Caco-2 (cell line): ENCODE measurements at regions not wholly inside any gene's neighbourhood (a gene's known extent, or its start where the extent isn't known, plus 50 kb on each side); places are given as distances from the start of the nearest gene placed in this dataset.

Source experiments
- BruUV-seq: library from RNA; stranded (reverse); fragments of 400-500 nt; replicated peaks from 2 replicates; lab custom pipeline; 2021; lab: Mats Ljungman, UMichigan
- CTCF ChIA-PET: fragments of 300-600 bp; sonication (Branson Sonifier 250); formaldehyde crosslinking; loops from one replicate; lab custom pipeline; 2022; ENCODE audit warnings: antibody characterized with exemption; lab: Charles Lee
- POLR2A ChIA-PET: fragments of 300-600 bp; sonication (Branson Sonifier 250); formaldehyde crosslinking; loops from one replicate; lab custom pipeline; 2022; ENCODE audit warnings: antibody characterized with exemption; lab: Charles Lee
- DNase-seq, 2 experiments: peaks; one replicate each; pipeline versions ENCODE4 v3.0.0 to v3.0.0-alpha.2; 2020 to 2022
- H3K27me3 ChIP-seq: replicated peaks from 2 replicates; pipeline ENCODE4 v1.6.0; 2011; ENCODE audit warnings: low read length; ENCODE audit not compliant: control insufficient read depth, insufficient read depth
- H3K36me3 ChIP-seq: 2 replicates; pipeline ENCODE4 v1.5.1; 2011; ENCODE audit warnings: low read length; ENCODE audit not compliant: control insufficient read depth, insufficient read depth
- H3K4me1 ChIP-seq: fragments of 250-450 bp; sonication (Bioruptor Pico); 2 replicates; pipeline ENCODE4 v1.5.1; 2020; ENCODE audit warnings: mild to moderate bottlenecking
- H3K4me3 ChIP-seq: 2 replicates; pipeline ENCODE4 v1.5.1; 2011; ENCODE audit warnings: low read depth, mild to moderate bottlenecking, control low read depth, low read length
- H3K9me3 ChIP-seq: fragments of 250-450 bp; sonication (Bioruptor Pico); 2 replicates; pipeline ENCODE4 v1.5.1; 2020; ENCODE audit warnings: mild to moderate bottlenecking, moderate library complexity
- H3K27ac Mint-ChIP-seq: one replicate; pipeline ENCODE4 v1.8.0; 2022; ENCODE audit warnings: mixed read lengths; ENCODE audit not compliant: unreplicated experiment
- H3K27me3 Mint-ChIP-seq: one replicate; pipeline ENCODE4 v1.8.0; 2022; ENCODE audit warnings: mixed read lengths; ENCODE audit not compliant: insufficient read depth, unreplicated experiment
- H3K36me3 Mint-ChIP-seq: one replicate; pipeline ENCODE4 v1.8.0; 2022; ENCODE audit warnings: mild to moderate bottlenecking, mixed read lengths; ENCODE audit not compliant: insufficient read depth, unreplicated experiment
- H3K4me1 Mint-ChIP-seq: one replicate; pipeline ENCODE4 v1.8.0; 2022; ENCODE audit warnings: low read depth, mixed read lengths; ENCODE audit not compliant: unreplicated experiment
- H3K4me3 Mint-ChIP-seq: one replicate; pipeline ENCODE4 v1.8.0; 2022; ENCODE audit warnings: mild to moderate bottlenecking, moderate library complexity, mixed read lengths; ENCODE audit not compliant: unreplicated experiment
- H3K9me3 Mint-ChIP-seq: one replicate; pipeline ENCODE4 v1.8.0; 2022; ENCODE audit warnings: mixed read lengths; ENCODE audit not compliant: unreplicated experiment
- CTCF ChIP-seq, 2 experiments: fragments of 200-600 bp in 1 of 2; IDR thresholded peaks; 1 replicate in 1 of 2; 2 replicates in 1 of 2; pipeline versions ENCODE4 v1.5.1 to v1.8.0; 2011 to 2022; ENCODE audit warnings: antibody characterized with exemption in 1 of 2, control low read depth in 1 of 2, inconsistent platforms in 1 of 2, low read depth in 1 of 2, low read length in 1 of 2, mild to moderate bottlenecking in 1 of 2, moderate library complexity in 1 of 2; ENCODE audit not compliant: insufficient read depth in 1 of 2, severe bottlenecking in 1 of 2, unreplicated experiment in 1 of 2
- intact Hi-C: fragments of 100-400 bp; cut with micrococcal nuclease; formaldehyde crosslinking; loops from one replicate; pipeline ENCODE4 v1.10.0; 2022; ENCODE audit not compliant: unreplicated experiment

GRCh38 chr2:239831861-239832489 lies 193.2 kb downstream of the NDUFA10 start:
- no peak for TF ChIP-seq CTCF (IDR thresholded peaks at IDR 0.05; ENCODE audit: insufficient read depth in 1 of 2, low read depth in 1 of 2, low read length in 1 of 2, severe bottlenecking in 1 of 2, unreplicated experiment in 1 of 2)
- CTCF ChIA-PET, result no interaction called here
- H3K4me1 Mint-ChIP-seq, result no peaks in the 10 kb centered on the region
- no peak for DNase-seq
- intact Hi-C loops, result no loop called here
- no TSS peak for BruUV-seq
- H3K4me3 ChIP-seq, result no peak overlapping the region
- H3K36me3 ChIP-seq, result no peaks in the 10 kb centered on the region
- POLR2A ChIA-PET, result no interaction called here
- no peaks in the 10 kb centered on the region for H3K27me3 ChIP-seq
- no peaks in the 10 kb centered on the region for H3K9me3 ChIP-seq
- no peaks in the 10 kb centered on the region for H3K27me3 Mint-ChIP-seq
- no peak overlapping the region for H3K4me3 Mint-ChIP-seq
- no peaks in the 10 kb centered on the region for H3K4me1 ChIP-seq
- no peaks in the 10 kb centered on the region for H3K36me3 Mint-ChIP-seq
- H3K27ac Mint-ChIP-seq, result no peak overlapping the region
- peaks cover 16% of the 10 kb centered on the region for H3K9me3 Mint-ChIP-seq

- Mint-ChIP-seq H3K36me3 (no peaks in the 10 kb centered on the region), H3K4me1 (no peaks in the 10 kb centered on the region), H3K4me3 (no peak overlapping the region), H3K27me3 (no peaks in the 10 kb centered on the region), H3K27ac (no peak overlapping the region), H3K9me3 (peaks cover 16% of the 10 kb centered on the region)
- ChIA-PET CTCF (no interaction called here), POLR2A (no interaction called here)
- BruUV-seq, result no TSS peak
- Histone ChIP-seq H3K36me3 (no peaks in the 10 kb centered on the region), H3K4me1 (no peaks in the 10 kb centered on the region), H3K9me3 (no peaks in the 10 kb centered on the region), H3K4me3 (no peak overlapping the region), H3K27me3 (no peaks in the 10 kb centered on the region)
- intact Hi-C loops, result no loop called here
- TF ChIP-seq CTCF (IDR thresholded peaks at IDR 0.05; ENCODE audit: insufficient read depth in 1 of 2, low read depth in 1 of 2, low read length in 1 of 2, severe bottlenecking in 1 of 2, unreplicated experiment in 1 of 2), result no peak
- no peak for DNase-seq
Observed at GRCh38 chr2:239831001-239831731, 194.0 kb downstream of the NDUFA10 start.

- Histone ChIP-seq H3K4me3 (no peak overlapping the region), H3K36me3 (no peaks in the 10 kb centered on the region), H3K27me3 (no peaks in the 10 kb centered on the region), H3K9me3 (no peaks in the 10 kb centered on the region), H3K4me1 (no peaks in the 10 kb centered on the region)
- BruUV-seq, result no TSS peak
- no peaks in the 10 kb centered on the region for H3K4me1 Mint-ChIP-seq
- no peaks in the 10 kb centered on the region for H3K27me3 Mint-ChIP-seq
- ChIA-PET CTCF (no interaction called here), POLR2A (no interaction called here)
- peaks cover 16% of the 10 kb centered on the region for H3K9me3 Mint-ChIP-seq
- no peak overlapping the region for H3K27ac Mint-ChIP-seq
- no peak for TF ChIP-seq CTCF (IDR thresholded peaks at IDR 0.05; ENCODE audit: insufficient read depth in 1 of 2, low read depth in 1 of 2, low read length in 1 of 2, severe bottlenecking in 1 of 2, unreplicated experiment in 1 of 2)
- H3K36me3 Mint-ChIP-seq, result no peaks in the 10 kb centered on the region
- DNase-seq, result no peak
- no peak overlapping the region for H3K4me3 Mint-ChIP-seq
- intact Hi-C loops, result no loop called here
Observed at GRCh38 chr2:239830121-239831000, 194.8 kb downstream of the NDUFA10 start.
